NCI-H2081 (cell line): ENCODE measurements at regions not wholly inside any gene's neighbourhood (a gene's known extent, or its start where the extent isn't known, plus 50 kb on each side); places are given as distances from the start of the nearest gene placed in this dataset.
"Not testable (repeated sequence)": the region's sequence is repeated elsewhere in the genome, so short reads cannot be mapped to it uniquely, and the experiment has no call there.

Source experiments
- DNase-seq, 2 experiments: peaks; one replicate each; lab custom pipeline; 2025; lab: John Stamatoyannopoulos, UW

DNA sequence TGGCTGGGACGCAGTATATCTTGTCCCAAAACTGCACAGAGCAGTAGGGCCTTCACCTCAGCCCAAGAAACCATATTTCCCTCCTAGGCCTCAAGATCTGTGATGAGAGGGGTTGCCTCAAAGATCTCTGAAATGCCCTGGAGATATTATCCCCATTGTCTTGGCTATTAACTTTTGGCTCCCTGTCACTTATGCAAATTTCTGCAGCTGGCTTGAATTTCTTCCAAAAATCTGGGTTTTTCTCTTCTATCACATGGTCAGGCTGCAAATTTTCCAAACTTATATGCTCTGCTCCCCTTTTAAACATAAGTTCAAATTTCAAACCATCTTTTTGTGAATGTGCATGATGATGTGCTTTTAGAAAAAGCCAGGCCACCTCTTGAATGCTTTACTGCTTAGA is 809.2 kb upstream of the CDH18 start:
- DNase-seq: not testable (repeated sequence)

DNA sequence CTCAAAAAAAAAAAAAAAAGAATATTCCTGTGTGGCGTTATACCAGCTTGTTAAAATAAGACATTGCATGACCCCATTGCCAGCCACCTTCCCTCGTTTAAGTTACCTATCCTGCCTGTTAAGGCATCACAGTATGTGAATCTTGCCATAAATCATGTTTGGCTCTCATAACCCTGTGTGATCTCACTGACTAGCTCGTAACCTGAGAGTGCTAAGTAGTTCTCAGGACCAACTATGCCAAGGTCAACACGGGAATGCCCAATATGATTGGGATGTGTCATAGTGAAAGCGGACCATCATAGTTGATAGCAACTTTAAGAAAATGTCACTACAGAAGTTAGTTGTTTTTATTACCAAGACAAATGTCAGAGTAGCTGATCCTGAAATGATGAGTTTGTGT is 796.8 kb upstream of the CDH18 start:
- not testable (repeated sequence) for DNase-seq

DNA sequence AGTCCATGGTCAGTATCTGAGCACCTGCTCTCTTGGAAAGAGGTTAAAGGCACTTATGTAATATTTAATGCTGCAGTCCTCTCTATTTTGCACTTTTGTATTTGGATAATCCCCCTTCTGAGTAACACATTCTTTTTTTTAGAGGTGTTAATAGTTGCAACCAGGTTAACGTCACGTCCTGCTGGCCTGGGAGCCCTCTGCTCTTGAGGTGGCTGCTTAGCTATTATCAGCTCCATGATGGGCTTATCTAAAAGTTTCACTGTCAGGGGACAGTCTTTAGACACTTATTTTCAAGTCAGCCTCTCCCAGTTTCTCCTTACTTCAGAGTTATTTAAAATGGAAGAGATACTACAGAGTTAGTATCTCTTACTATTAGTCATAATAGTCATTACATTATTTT is 795.5 kb upstream of the CDH18 start:
- DNase-seq: not testable (repeated sequence)

DNA sequence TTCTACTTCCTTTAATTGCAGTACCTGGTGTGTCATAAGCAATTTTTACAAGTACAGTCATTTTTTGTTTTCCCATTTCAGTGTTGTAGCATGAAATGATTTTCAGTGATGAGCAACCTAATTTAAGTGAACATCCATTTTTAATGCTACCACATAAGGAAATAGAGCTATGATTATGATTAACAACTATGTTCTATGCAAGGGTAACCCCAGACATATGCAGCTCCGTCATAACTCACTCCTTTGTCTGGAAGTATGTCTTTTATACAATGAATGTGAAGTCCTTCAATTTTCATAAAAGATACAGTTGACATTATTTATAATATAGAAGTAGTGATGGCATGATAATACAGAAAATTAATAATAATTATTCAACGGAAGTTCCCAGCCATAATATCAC is 783.3 kb upstream of the CDH18 start:
- not testable (repeated sequence) for DNase-seq

DNA sequence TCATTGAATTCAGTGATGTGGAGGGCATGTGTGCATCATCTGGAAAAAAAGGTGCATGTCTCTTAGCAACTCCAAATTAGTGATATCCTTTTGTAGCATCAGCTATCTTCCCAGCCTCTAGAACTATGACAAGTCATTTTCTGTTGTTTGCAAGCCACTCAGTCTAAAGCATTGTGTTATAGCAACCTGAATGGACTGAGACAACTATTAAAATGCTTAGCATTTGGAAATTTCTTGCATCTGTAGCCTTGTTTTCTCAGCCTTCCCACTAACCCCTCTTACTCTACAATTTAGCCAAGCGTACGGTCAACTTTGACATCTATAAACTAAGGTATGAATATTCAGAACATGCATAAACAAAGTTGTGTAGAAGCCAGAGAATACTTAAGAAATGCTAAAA is 777.1 kb upstream of the CDH18 start:
- not testable (repeated sequence) for DNase-seq

DNA sequence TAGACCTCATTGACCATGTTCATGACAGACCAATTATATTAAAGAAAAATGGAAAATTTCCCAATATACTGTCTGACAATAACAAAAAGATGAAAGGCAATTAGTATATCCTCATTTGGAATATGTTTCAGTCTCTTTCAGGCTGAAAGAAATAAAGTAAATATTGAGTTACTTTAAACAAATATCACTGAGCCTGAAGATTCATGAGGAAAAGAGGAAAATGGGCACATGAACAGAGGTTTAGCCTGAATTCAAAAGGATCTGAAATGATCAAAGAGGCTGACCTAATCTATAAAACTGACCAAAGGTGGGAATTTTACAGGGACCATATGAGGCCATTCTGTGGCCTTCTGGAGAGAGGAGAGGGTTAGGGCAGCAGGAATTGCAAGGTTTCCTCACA is 771.5 kb upstream of the CDH18 start:
- not testable (repeated sequence) for DNase-seq

DNA sequence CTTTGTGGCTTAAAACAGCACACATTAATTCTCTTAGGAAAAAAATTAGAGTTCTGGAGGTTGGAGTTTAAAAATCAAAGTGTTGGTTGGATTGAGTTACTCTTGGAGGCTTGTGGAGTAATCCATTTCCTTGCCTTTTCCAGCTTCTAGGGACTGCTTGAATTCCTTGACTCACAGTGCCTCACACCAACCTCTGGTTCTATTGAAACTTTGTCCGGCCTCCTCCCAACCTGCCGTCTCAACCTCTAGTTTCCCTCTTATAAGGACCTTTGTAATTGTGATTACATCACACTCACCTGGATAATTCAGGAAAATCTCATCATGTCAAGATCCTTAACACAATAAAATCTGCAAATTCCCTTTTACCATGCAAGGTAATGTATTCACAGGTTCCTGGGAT is 764.2 kb upstream of the CDH18 start:
- DNase-seq: not testable (repeated sequence)

DNA sequence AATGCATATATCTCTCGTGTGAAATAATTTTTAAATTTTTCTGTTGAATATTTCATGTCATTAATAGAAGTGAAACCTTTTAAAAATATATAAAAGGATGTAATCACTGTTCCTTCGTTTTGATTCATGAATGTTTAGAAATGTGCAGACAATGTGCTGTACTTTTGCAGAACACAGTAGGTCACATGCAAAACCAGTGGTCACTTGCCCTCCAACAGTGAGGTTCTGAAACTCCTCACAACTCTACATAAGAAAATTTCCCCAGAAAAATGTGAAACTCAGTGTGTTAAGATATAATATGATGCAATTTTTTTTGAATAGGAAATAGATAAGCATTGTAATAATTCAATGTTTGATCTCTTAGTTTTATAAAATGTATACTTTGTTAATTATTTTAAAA is 747.7 kb upstream of the CDH18 start:
- DNase-seq: not testable (repeated sequence)

DNA sequence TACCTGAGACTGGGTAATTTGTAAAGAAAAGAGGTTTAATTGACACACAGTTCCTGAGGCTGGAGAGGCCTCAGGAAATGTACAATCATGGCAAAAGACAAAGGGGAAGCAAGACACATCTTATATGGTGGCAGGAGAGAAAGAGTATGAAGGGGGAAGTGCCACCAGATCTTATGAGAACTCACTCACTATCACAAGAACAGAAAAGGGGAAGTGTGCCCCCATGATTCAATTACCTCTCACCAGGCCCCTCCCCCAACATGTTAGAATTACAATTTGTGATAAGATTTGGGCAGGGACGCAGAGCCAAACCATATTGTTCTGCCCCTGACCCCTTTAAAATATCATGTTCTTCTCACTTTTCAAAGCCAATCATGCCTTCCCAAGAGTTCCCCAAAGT is 744.2 kb upstream of the CDH18 start:
- DNase-seq: not testable (repeated sequence)

DNA sequence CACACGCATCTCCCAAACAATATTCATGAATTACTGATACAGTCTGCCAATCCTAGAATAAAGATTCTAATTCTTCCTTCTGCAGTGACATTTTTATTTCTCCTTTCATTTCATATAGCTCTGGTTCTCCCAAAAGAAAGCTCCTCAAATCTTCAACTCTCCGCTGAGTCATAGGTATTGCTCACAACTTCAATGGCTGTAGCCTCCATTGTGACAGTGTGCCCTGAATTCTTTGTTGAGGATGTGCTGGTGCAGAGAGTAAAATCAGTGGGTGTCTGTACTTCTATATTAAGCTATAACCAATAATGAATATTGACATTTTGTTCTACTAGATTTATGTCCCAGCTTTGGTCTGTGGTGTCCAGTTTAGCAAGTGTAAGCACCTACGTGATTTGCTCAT is 733.3 kb upstream of the CDH18 start:
- not testable (repeated sequence) for DNase-seq

DNA sequence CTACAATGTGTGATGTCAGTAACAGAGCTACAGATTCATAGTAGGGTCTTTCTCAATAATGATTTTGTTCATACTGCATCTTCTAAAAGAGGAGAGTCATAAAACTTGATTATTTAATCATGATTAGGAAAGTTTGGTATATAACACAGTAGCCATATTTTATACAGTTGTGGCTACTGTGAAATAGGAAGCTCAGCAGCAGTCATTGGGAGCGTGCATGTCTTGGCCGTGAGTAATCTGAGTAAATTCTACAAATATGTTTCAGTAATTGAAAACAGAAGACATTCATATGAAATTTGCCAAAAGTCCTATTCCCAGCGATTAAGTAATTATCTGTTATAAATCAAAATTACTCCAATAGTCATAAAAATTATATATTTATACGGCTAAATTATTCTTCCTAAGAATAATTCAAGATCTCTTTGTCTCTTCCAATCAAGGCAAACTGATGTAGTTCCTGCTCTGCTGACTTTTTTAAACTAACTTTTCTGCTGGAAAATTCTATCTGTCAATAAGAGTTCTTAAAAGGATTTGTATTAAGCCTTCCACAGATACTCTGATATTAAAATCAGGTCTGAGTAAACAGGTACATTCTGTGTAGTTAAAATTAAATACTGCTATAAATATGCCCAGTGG is 723.6 kb upstream of the CDH18 start:
- not testable (repeated sequence) for DNase-seq

DNA sequence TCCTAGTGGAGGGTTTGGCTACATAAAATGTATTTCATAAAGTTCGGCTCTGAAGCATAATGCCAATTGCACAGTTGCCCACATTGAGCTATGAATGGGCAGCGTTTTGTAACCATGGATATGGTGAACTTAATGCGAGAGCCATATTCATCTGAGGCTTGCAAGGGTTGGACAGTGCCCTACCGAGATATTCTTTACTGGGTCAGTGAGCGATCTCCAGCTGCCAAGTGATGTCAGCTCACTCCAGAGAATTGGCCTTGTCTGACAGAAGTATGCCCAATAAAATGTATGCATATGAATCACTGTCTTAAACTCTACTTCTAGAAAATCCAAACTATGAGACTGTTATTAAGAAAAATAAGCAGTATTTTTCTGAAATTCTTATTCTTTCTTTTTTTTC is 719.6 kb upstream of the CDH18 start:
- DNase-seq: not testable (repeated sequence)

DNA sequence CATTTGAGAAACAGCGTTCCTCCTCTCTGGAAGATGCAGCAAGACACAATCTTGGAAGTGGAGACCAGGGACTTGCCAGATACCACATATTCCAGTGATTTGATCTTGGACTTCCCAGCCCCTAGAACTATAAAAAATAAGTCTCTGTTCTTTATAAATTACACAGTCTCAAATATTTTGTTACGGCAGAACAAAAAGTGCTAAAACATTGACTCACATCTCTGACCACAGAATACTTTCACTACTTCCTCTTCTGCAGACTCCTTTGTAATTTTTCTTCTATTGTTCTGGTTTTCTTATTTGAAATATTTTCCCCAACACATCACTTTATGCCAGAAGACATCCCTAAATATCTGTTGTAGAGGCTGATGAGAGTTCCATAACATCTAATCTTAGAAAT is 706.1 kb upstream of the CDH18 start:
- DNase-seq: no peak

DNA sequence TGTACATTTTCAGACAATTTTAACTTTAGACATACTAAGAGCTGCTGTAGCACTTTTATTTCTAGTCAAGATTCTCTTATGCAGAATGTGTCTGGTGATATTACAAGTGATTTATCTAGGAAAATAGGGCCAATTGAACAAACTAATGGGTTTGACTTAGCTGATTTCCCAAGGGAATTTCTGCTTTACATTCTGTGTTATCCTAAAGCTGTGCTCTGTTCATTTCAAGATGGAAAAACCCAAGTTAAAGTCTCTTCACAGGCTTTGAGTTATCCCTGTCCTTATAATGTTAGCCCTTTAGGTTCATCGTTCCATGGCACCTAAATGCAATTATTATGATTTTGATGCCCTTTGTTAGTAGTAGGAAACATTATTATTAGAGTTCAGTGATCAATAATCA is 704.9 kb upstream of the CDH18 start:
- DNase-seq: no peak

DNA sequence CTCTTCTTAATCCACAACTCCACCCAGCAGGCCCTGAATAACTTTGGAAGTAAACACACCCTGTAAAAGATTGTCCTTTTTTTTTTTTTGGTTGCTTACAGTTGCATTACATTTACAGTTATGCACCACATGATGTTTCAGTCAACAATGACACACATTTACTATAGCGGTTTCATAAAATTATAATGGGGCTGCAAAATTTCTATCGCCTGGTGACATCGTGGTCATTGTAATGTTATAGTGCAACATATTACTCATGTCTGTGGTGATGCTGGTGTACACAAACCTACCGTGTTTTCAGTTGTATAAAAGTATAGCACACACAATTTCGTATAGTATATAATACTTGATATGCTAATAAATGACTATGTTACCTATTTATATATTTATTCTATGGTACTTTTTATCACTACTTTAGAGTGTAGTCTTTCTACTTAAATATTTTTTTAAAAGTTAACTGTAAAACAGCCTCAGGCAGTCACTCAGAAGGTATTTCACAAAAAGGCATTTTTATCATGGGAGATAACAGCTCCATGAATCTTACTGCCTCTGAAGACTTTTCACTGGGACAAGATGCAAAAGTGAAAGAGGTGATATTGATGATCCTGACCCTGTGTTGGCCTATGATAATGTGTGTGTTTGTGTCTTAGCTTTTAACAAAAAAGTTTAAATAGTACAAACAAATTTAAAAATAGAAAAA is 695.4 kb upstream of the CDH18 start:
- DNase-seq: no peak

DNA sequence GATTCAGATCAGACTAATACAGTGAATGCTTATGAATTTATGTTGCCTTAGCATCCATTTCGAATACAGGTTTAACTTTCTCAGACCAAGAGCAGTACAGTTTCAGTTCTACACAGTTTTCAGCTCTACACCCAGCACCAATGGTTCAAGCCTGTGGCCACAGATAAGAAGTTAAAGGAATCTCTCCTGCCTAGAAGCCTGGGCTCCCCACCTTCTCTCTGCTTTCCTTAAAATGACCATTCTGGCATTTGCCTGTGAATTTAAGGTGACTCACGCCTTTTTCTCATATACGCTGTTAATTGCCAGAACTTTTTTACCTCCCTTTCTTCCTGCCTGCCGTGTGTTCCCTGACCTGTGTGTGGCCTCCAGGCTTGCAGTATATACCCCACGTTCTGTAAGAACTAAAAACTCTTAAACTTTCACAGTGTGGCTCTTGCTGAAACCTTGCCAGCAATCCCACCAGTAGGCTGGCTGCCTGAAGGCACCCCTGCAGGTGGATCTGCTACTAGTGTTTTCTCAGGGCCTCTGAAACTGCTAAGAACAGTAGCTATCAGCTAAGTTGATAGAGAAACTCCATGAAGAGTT is 692.8 kb upstream of the CDH18 start:
- DNase-seq: no peak

DNA sequence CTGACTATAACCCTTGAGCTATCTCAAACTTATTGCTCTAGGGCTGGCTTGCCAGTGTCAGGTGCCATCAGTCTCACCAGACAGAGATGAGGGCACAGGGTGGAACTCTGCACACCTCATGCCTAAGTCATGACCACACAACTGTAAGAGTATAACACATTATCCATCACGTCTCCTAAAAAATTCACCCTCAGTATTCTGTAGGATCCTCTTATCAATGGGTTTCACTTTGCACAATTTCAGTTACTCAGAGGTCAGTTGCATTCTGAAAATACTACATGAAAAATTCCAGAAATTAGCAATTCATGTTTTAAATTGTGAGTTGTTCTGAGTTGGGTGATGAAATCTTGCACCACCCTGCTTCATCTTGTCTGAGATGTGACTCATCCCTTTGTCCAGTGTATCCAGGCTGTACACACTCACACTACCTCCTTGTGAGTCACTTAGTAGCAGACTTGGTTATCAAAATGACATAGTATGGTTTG is 690.9 kb upstream of the CDH18 start:
- DNase-seq: no peak

DNA sequence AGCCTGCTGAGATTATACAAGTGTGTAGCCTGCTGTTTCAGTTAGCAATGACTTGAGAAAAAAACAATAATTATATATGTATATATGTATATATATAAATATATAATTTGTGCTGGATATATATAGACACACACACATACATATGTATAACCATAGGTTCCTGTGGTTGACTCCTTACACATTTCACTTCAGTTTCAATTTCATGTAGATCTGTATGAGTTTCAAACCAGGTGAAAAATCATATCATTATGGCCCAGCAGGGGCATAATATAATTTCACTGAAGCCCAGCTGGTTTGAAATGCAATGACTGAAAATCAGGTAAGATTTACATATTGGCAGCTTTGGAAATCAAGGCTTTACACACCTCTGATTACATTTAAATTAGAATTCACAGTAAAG is 690.4 kb upstream of the CDH18 start:
- no peak for DNase-seq

DNA sequence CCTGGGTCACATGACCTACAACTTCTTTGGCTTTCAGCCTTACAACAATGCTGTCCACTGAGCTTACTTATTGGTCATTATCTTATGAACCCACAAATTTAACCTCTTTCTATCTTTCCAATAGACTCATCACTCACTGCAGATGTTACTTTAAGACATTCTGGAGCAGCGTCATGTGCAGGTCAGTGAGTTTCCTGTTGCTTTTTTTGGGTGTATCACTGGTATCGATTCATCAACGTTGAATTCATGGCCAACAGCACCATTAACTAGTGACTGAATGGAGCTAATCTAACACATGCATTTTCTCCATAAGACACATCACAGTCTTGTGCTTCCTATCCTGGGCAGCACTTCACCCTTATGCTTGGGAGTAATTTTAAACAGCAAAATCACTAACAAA is 672.6 kb upstream of the CDH18 start:
- DNase-seq: no peak

DNA sequence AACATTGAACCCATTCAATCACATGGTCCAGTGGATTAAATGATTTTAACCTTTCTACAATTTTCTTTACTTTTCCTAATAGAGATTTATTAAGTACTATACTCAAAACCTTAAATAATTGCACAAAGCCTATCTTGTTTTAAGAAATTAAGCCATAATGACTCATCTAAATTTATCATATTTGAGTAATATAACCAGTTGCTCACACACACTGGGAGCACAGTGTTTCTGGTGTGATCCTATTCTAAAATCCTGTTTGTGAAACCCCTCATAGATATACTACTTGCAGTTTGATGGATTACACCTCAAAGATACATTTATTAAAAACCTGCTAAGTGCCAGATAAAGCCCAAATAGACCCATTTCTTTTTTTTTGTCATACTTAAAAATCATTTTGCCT is 668.3 kb upstream of the CDH18 start:
- DNase-seq: no peak

DNA sequence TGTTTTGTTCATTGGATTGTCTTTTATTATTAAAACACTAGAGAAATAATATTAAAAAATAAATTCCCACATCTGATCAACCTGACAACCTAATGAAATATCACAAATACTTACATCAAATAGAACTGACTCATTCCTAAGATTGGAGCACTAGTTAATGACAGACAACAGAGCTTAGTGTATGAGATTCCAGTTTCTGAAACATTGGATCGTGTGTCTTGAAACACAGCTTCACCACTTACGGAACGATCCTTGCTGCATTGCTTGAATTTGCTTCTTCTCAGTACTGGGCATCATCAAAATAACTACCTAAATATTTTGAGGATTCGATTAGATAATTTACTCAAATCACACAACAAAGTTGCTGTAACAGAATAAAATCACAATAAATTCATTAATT is 667.2 kb upstream of the CDH18 start:
- DNase-seq: no peak

DNA sequence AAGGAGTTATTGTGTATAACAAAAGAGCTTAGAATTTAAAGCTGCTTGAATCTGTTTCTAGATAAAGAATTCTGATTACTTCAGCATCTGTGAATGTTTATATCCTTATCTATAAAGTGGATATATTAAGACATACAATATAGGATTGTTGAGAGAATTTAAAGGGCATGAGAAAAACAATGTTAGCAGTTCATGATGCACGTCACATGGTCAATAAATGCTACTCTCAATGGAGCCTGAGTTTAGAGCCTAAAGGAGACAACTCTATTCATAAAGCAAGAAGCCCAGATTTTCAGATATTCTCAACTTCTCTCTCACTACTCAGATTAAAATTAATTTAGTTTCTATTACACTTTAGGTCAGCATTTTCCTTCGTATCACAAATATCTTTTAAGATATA is 666.7 kb upstream of the CDH18 start:
- no peak for DNase-seq

DNA sequence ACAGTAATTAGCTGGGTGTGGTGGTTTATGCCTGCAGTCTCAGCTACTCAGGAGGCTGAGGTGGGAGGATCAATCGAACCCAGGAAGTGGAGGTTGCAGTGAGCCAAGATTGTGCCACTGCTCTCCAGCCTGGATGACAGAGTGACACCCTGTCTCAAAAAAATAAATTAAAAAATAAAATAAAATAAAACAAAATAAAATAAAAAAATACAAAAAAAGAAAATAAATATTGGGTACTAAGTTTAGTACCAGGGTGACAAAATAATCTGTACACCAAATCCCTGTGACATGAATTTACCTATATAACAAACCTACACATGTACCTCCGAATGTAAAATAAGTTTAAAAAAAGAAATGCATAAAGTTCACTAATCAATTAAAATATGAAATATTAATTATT is 666.0 kb upstream of the CDH18 start:
- no peak for DNase-seq
